GM12864 (cell line): ENCODE measurements at regions not wholly inside any gene's neighbourhood (a gene's known extent, or its start where the extent isn't known, plus 50 kb on each side); places are given as distances from the start of the nearest gene placed in this dataset.

Source experiments
- DNase-seq: peaks from one replicate; pipeline ENCODE4 v3.0.0-alpha.2; 2011; ENCODE audit warnings: low read depth
- H3K4me3 ChIP-seq: 2 replicates; pipeline ENCODE4 v1.5.1; 2011; ENCODE audit warnings: mild to moderate bottlenecking, low read depth, low read length, control low read depth
- CTCF ChIP-seq: IDR thresholded peaks from 2 replicates; pipeline ENCODE4 v1.5.1; 2011; ENCODE audit warnings: low read depth, mild to moderate bottlenecking, moderate library complexity, low read length, control low read depth, inconsistent platforms; ENCODE audit errors: missing control alignments

- DNase-seq, result peak; percentile 37
- H3K4me3 ChIP-seq, result no peak overlapping the region
- no peak for TF ChIP-seq CTCF
Measured at GRCh38 chr7:18177815-18178660, 150.4 kb upstream of the PRPS1L1 start.

GRCh38 chr7:18179093-18179492, 151.4 kb upstream of the PRPS1L1 start:
- DNase-seq, result no peak
- no peak for TF ChIP-seq CTCF
- no peak overlapping the region for H3K4me3 ChIP-seq

- no peak for DNase-seq
- TF ChIP-seq CTCF, result no peak
- H3K4me3 ChIP-seq, result no peak overlapping the region
Measured at GRCh38 chr7:18180685-18181084, 153.0 kb upstream of the PRPS1L1 start.

GRCh38 chr7:18189500-18190126, 162.0 kb upstream of the PRPS1L1 start:
- DNase-seq, result no peak
- no peak overlapping the region for H3K4me3 ChIP-seq
- no peak for TF ChIP-seq CTCF

- H3K4me3 ChIP-seq, result no peak overlapping the region
- no peak for TF ChIP-seq CTCF
- DNase-seq, result no peak
Measured at GRCh38 chr7:18191341-18191740, 163.7 kb upstream of the PRPS1L1 start.

GRCh38 chr7:18191862-18192625, 164.4 kb upstream of the PRPS1L1 start:
- no peak for TF ChIP-seq CTCF
- no peak overlapping the region for H3K4me3 ChIP-seq
- DNase-seq, result no peak
